DOHH2 (cell line): ENCODE measurements at regions not wholly inside any gene's neighbourhood (a gene's known extent, or its start where the extent isn't known, plus 50 kb on each side); places are given as distances from the start of the nearest gene placed in this dataset.
"Not testable (repeated sequence)": the region's sequence is repeated elsewhere in the genome, so short reads cannot be mapped to it uniquely, and the experiment has no call there.

Experiments used
- H3F3A ChIP-seq: fragments of 200-600 bp; sonication (generic), shearing (Covaris generic); 2 replicates; pipeline ENCODE4 v1.6.0; 2016; ENCODE audit warnings: antibody characterized with exemption, mild to moderate bottlenecking; ENCODE audit not compliant: control insufficient read depth, insufficient read depth
- H3K27ac ChIP-seq: fragments of 200-600 bp; sonication (generic); 2 replicates; pipeline ENCODE4 v1.5.1; 2014; ENCODE audit warnings: low read depth, mild to moderate bottlenecking, low read length, moderate library complexity
- H3K27me3 ChIP-seq: fragments of 200-600 bp; sonication (generic); 2 replicates; pipeline ENCODE4 v1.6.1; 2014; ENCODE audit warnings: mild to moderate bottlenecking, low read length, mixed read lengths; ENCODE audit not compliant: control insufficient read depth
- H3K36me3 ChIP-seq: fragments of 200-600 bp; sonication (generic); 2 replicates; pipeline ENCODE4 v1.6.1; 2014; ENCODE audit warnings: mild to moderate bottlenecking, low read length, moderate library complexity, mixed read lengths; ENCODE audit not compliant: control insufficient read depth
- H3K4me1 ChIP-seq: fragments of 200-600 bp; sonication (generic); 2 replicates; pipeline ENCODE4 v1.6.1; 2014; ENCODE audit warnings: mild to moderate bottlenecking, low read length, mixed read lengths; ENCODE audit not compliant: control insufficient read depth
- H3K4me2 ChIP-seq: fragments of 200-600 bp; sonication (generic); 2 replicates; pipeline ENCODE4 v1.6.0; 2014; ENCODE audit warnings: mild to moderate bottlenecking, low read length, moderate library complexity
- H3K4me3 ChIP-seq: fragments of 200-600 bp; sonication (generic); 2 replicates; pipeline ENCODE4 v1.5.1; 2014; ENCODE audit warnings: mild to moderate bottlenecking, low read length, mixed read lengths
- H3K79me2 ChIP-seq: fragments of 200-600 bp; sonication (generic); 2 replicates; pipeline ENCODE4 v1.6.1; 2014; ENCODE audit warnings: mild to moderate bottlenecking, low read length, mixed read lengths; ENCODE audit not compliant: control insufficient read depth
- H3K9me2 ChIP-seq: fragments of 200-600 bp; sonication (generic); replicated peaks from 2 replicates; pipeline ENCODE4 v1.6.1; 2014; ENCODE audit warnings: mild to moderate bottlenecking, low read length, mixed read lengths; ENCODE audit not compliant: control insufficient read depth
- H3K9me3 ChIP-seq: fragments of 200-600 bp; sonication (generic); 2 replicates; pipeline ENCODE4 v1.6.1; 2014; ENCODE audit warnings: antibody characterized with exemption, low read length, mixed read lengths; ENCODE audit not compliant: control insufficient read depth, insufficient read depth
- H4K20me1 ChIP-seq: fragments of 200-600 bp; sonication (generic); 2 replicates; pipeline ENCODE4 v1.6.0; 2014; ENCODE audit warnings: low read depth, mild to moderate bottlenecking, antibody characterized with exemption, low read length, moderate library complexity; ENCODE audit not compliant: control insufficient read depth, insufficient read depth
- CTCF ChIP-seq: fragments of 200-600 bp; sonication (generic); IDR thresholded peaks from one replicate; pipeline ENCODE4 v1.5.1; 2014; ENCODE audit warnings: antibody characterized with exemption, mild to moderate bottlenecking, low read depth, low read length; ENCODE audit not compliant: poor library complexity, severe bottlenecking
- EZH2phosphoT487 ChIP-seq: fragments of 200-600 bp; sonication (generic); IDR thresholded peaks from 2 replicates; pipeline ENCODE4 v1.6.1; 2017; ENCODE audit warnings: borderline replicate concordance, mild to moderate bottlenecking, antibody characterized with exemption, low read length, moderate library complexity, mixed read lengths

GRCh38 chr7:34569975-34570699 is 87.9 kb upstream of the NPSR1 start:
- H3F3A ChIP-seq: no peaks in the 10 kb centered on the region
- H3K79me2 ChIP-seq: no peaks in the 10 kb centered on the region
- no peaks in the 10 kb centered on the region for H4K20me1 ChIP-seq
- H3K27me3 ChIP-seq: no peaks in the 10 kb centered on the region
- H3K9me2 ChIP-seq: no peaks in the 10 kb centered on the region
- no peaks in the 10 kb centered on the region for H3K9me3 ChIP-seq
- H3K36me3 ChIP-seq: no peaks in the 10 kb centered on the region
- no peak overlapping the region for H3K4me3 ChIP-seq
- no peak overlapping the region for H3K4me2 ChIP-seq
- H3K4me1 ChIP-seq: 0 out of 2 replicates have a peak, but pooled peaks cover 3% of the 10 kb centered on the region
- TF ChIP-seq EZH2phosphoT487 (no peak), CTCF (no peak)
- no peak overlapping the region for H3K27ac ChIP-seq

GRCh38 chr7:34575006-34575405 is 83.0 kb upstream of the NPSR1 start:
- no peaks in the 10 kb centered on the region for H3K9me3 ChIP-seq
- H3K4me3 ChIP-seq: no peak overlapping the region
- H3K4me2 ChIP-seq: no peak overlapping the region
- no peaks in the 10 kb centered on the region for H4K20me1 ChIP-seq
- H3K4me1 ChIP-seq: no peaks in the 10 kb centered on the region
- H3K27ac ChIP-seq: no peak overlapping the region
- no peaks in the 10 kb centered on the region for H3K79me2 ChIP-seq
- no peaks in the 10 kb centered on the region for H3K27me3 ChIP-seq
- no peaks in the 10 kb centered on the region for H3K36me3 ChIP-seq
- TF ChIP-seq EZH2phosphoT487: no peak
- H3F3A ChIP-seq: no peaks in the 10 kb centered on the region
- H3K9me2 ChIP-seq: no peaks in the 10 kb centered on the region

DNA sequence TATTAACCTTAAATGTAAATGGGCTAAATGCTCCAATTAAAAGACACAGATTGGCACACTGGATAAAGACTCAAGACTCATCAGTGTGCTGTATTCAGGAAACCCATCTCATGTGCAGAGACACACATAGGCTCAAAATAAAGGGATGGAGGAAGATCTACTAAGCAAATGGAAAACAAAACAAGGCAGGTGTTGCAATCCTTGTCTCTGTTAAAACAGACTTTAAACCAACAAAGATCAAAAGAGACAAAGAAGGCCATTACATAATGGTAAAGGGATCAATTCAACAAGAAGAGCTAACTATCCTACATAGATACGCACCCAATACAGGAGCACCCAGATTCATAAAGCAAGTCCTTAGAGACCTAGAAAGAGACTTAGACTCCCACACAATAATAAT is 80.1 kb upstream of the NPSR1 start:
- H3F3A ChIP-seq, H4K20me1 ChIP-seq, H3K9me2 ChIP-seq, H3K36me3 ChIP-seq, H3K4me1 ChIP-seq, H3K4me3 ChIP-seq, H3K9me3 ChIP-seq, H3K4me2 ChIP-seq, H3K27ac ChIP-seq, H3K79me2 ChIP-seq, H3K27me3 ChIP-seq: not testable (repeated sequence)

DNA sequence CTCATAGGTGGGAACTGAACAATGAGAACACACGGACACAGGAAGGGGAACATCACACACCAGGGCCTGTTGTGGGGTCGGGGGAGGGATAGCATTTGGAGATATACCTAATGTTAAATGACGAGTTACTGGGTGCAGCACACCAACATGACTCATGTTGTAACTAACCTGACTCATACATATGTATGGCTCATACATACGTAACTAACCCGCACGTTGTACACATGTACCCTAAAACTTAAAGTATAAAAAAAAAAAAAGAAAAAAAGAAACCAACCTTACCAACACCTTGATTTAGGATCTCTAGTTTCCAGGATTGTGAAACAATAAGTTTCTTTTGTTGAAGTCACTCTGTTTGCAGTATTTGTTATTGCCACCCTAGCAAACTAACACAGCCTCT is 76.3 kb upstream of the NPSR1 start:
- not testable (repeated sequence) for H3F3A ChIP-seq, H3K4me2 ChIP-seq, H3K27me3 ChIP-seq, H3K4me3 ChIP-seq, H3K9me2 ChIP-seq, H3K27ac ChIP-seq, H3K79me2 ChIP-seq, H3K36me3 ChIP-seq, H4K20me1 ChIP-seq, H3K4me1 ChIP-seq, H3K9me3 ChIP-seq

DNA sequence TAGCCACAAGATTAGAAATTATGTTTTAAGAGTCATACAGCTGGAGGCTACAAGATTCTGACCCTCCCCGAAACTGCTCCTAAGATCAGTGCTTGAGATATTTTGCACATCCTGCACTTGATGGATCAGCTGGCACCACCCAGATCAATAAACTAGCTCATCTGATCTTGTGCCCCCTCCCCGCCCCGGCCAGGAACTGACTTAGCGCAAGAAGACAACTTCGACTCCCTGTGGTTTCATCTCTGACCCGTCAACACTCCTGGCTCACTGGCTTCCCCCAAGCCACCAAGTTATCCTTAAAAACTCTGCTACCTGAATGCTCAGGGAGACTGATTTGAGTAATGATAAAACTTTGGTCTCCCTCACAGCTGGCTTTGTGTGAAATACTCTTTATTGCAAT is 73.5 kb upstream of the NPSR1 start:
- Histone ChIP-seq H3K36me3 (no peaks in the 10 kb centered on the region), H3K9me3 (no peaks in the 10 kb centered on the region), H3K27ac (no peak overlapping the region), H3K4me3 (no peak overlapping the region), H3K4me2 (no peak overlapping the region), H3K79me2 (no peaks in the 10 kb centered on the region), H4K20me1 (no peaks in the 10 kb centered on the region), H3K27me3 (no peaks in the 10 kb centered on the region), H3F3A (no peaks in the 10 kb centered on the region), H3K4me1 (no peaks in the 10 kb centered on the region), H3K9me2 (no peaks in the 10 kb centered on the region)
- TF ChIP-seq EZH2phosphoT487 (no peak), CTCF (no peak)
